ENCODE measurements at regions not wholly inside any gene's neighbourhood (a gene's known extent, or its start where the extent isn't known, plus 50 kb on each side); places are given as distances from the start of the nearest gene placed in this dataset.

DNA sequence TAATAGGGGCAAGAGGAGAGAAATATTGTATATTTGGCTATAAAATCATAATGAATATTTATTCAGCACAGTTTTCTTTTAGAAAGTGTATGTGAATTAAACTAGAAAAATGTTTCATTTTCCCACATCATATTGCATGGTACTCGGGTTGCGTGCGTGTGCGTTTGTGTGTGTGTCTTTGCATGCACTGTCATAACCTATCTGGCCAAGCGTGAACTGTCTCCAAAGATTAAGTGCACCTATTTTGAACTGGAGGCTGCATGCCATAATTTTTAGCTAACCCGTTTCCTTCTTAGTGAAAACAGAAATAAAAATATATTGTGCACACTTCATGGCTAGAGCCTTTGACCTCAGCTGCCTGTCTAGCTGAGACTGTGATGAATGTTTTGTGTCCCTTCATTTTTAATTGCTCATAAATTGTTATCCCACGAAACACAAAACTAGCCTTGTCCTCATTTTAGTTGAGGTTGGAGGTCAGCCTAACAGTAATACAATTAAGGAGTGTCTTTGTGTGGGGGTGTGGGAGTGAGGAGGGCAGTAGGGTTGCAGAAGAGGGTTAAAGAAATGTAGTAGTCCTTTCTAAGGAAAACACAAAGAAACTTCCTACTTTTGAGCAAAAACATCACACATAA, 336.1 kb upstream of the POU3F2 start:
- no peak overlapping the region for H2AFZ ChIP-seq (ENCODE audit: low read length)
- no peaks in the 10 kb centered on the region for H3K79me1 ChIP-seq (ENCODE audit: low read depth, low read length)
- no peak overlapping the region for H2BK20ac ChIP-seq (ENCODE audit: low read length)
- no peaks in the 10 kb centered on the region for H3K36me3 ChIP-seq (ENCODE audit: control insufficient read depth in 2 of 4, insufficient read depth in 4 of 4, low read length in 3 of 4)
- H3K14ac ChIP-seq (ENCODE audit: insufficient read length) = no peak overlapping the region
- no peak overlapping the region for H3K9ac ChIP-seq (replicated peaks in 1 of 4; ENCODE audit: extremely low read depth in 1 of 4, low read depth in 3 of 4, low read length in 3 of 4)
- H3K4ac ChIP-seq (replicated peaks; ENCODE audit: insufficient read length, low read depth, low read length) = no peak overlapping the region
- H3K4me1 ChIP-seq (replicated peaks in 1 of 4; ENCODE audit: control insufficient read depth in 3 of 4, insufficient read depth in 4 of 4, low read length in 3 of 4) = no peaks in the 10 kb centered on the region
- H3K4me3 ChIP-seq (ENCODE audit: extremely low read depth in 1 of 4, insufficient read depth in 2 of 4, low read depth in 3 of 4, low read length in 4 of 4) = no peak overlapping the region
- H2BK120ac ChIP-seq (replicated peaks; ENCODE audit: low read depth, low read length) = no peak overlapping the region
- no peak overlapping the region for H3K27ac ChIP-seq (ENCODE audit: low read depth, low read length)
- no peaks in the 10 kb centered on the region for H3K27me3 ChIP-seq (replicated peaks in 1 of 4; ENCODE audit: control insufficient read depth in 3 of 4, extremely low read depth in 1 of 4, insufficient read depth in 3 of 4, low read length in 3 of 4)
- H4K20me1 ChIP-seq (replicated peaks in 1 of 2; ENCODE audit: control insufficient read depth in 1 of 2, insufficient read depth in 2 of 2, low read length in 2 of 2) = no peaks in the 10 kb centered on the region
- FAIRE-seq (no peak), DNase-seq (ENCODE audit: low read depth in 1 of 2, low spot score in 2 of 2) (no peak)
- H2AK5ac ChIP-seq (ENCODE audit: low read depth, low read length) = no peak overlapping the region
- H3K79me2 ChIP-seq (ENCODE audit: control insufficient read depth in 1 of 2, insufficient read depth in 2 of 2, low read length in 2 of 2) = no peaks in the 10 kb centered on the region
- H4K91ac ChIP-seq (replicated peaks; ENCODE audit: insufficient read length, low read length) = no peak overlapping the region
- H3K4me2 ChIP-seq (ENCODE audit: insufficient read depth in 1 of 2, low read depth in 2 of 2, low read length in 2 of 2) = no peak overlapping the region
- POLR2A ChIA-PET (ENCODE audit: partially characterized antibody) = no interaction called here
- H2BK15ac ChIP-seq (ENCODE audit: low read length) = no peak overlapping the region
- H3K9me3 ChIP-seq (ENCODE audit: insufficient read depth in 2 of 2, low read depth in 1 of 2, low read length in 1 of 2) = no peaks in the 10 kb centered on the region
- H3K23ac ChIP-seq (ENCODE audit: insufficient read length) = no peak overlapping the region
- whole genome bisulfite sequencing, 2 experiments (ENCODE audit: extremely low coverage in 1 of 2, insufficient coverage in 1 of 2, insufficient read length in 1 of 2, insufficient replicate concordance in 2 of 2, low coverage in 1 of 2, low lambda C conversion rate in 2 of 2, missing lambda C conversion rate in 1 of 2) = 86% methylated on average over 7 of the region's 7 CpGs; no CpG with 5 or more reads in 1 of the 2 experiments
- H3K18ac ChIP-seq (ENCODE audit: extremely low read depth, low read length) = no peak overlapping the region
- H4K8ac ChIP-seq (ENCODE audit: extremely low read depth, insufficient read depth, low read length) = no peak overlapping the region
- CTCF ChIA-PET (ENCODE audit: partially characterized antibody) = interaction anchor here (0.6 to 1.0 kb wide), 2 partner anchors 10 to 342 kb away, joined by 3 to 4 read pairs; no protein-coding TSS in a partner anchor
- no peak overlapping the region for H3K56ac ChIP-seq (replicated peaks; ENCODE audit: insufficient read length, low read depth, low read length)
- no peaks in the 10 kb centered on the region for H3K23me2 ChIP-seq (ENCODE audit: low read depth, low read length)
- no peak overlapping the region for H4K5ac ChIP-seq (ENCODE audit: insufficient read length, low read depth, low read length)
- H2BK5ac ChIP-seq (ENCODE audit: low read depth, low read length) = no peak overlapping the region
- H2BK12ac ChIP-seq (ENCODE audit: low read depth, low read length) = no peak overlapping the region
